SKM-1 (cell line): ENCODE measurements at regions not wholly inside any gene's neighbourhood (a gene's known extent, or its start where the extent isn't known, plus 50 kb on each side); places are given as distances from the start of the nearest gene placed in this dataset.

Experiments
- DNase-seq: peaks from one replicate; lab custom pipeline; 2025; ENCODE audit not compliant: unreplicated experiment; lab: John Stamatoyannopoulos, UW

GRCh38 chr20:40925829-40926510, 102.7 kb upstream of the TOP1 start:
- DNase-seq: no peak

DNA sequence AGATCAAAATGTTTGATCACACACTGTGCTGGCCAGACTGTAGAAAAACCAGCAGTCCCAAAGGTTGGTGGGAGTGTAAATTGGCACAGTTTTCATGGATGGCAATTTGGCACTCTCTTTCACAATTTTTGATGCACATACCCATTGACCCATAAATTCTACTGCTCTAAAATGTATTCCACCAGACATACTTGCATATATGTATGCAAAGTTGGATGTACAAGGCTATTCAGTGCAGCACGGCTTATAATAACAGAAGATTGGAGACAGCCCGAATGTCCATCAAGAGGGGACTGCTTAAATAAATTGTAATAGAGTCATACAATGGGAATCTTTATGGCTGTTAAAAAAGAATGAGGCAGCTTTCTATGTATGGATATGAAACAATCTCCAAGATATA, 101.7 kb upstream of the TOP1 start:
- DNase-seq: no peak

DNA sequence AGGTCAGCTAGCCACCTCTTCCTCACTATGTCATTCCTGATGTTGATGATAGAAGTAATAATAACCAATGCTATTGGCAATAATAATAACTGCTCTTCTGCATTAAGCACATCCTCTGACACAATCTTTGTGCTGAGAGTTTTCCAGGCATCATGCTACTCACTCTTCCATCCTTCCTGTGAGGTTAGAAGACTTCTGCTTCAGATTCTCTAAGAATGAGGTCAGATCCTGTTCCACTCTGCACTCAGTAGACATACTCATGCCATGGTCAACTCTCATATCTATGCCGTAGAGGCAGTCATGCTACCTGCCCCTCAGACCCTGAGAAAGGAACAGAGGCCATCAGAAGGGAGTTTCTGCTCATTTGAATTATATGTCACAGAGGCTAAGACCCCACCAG, 98.1 kb upstream of the TOP1 start:
- DNase-seq: no peak

DNA sequence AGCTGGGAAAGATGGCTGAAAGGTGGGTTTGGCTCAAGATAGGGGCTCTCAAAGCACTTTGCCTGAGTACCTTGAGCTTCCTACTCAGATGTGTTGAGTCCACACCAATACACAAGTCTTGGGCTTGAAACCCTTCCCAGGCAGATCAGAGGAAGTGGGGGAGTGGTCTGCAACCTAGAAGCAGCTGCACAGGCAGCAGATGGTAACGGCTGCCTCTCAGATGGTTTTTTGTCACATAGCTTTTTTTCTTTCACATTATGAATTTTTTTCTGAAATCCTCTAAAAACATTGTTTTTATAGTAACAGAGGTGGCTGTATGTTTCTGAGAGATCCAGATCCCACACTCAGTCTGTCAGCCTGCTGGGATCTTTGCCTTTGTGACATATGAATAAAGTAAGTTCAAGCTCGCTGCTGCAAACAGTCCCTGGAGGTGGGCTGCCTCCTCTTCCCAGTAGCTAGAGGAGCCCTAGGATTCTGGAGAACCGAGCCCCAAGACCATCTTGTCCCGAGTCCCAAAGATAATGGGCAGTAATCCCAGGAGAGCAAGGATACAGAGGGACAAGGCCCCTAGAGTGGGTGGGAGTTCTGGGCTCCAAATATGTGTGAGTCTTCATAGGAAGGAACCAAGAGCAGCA, 97.1 kb upstream of the TOP1 start:
- DNase-seq: no peak

DNA sequence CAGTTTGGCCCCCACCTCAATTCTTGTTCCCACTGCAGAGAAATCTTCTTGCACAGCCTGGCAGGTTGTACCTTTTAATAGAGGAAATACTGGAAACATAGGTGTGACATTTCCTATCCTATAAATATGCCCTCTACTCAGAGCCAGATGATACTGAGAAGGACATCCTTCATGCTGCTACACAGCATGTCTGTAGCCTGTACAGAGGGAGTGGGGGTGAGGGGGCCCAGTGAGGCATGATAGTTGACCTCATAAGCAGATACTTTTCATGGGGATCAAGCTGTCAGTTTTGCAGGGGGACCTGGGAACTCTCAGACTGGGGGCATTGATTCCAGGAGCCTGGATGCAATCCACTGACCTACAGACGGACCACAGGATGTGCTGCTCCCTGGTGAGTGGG, 96.2 kb upstream of the TOP1 start:
- DNase-seq: no peak

GRCh38 chr20:40933758-40934157, 94.9 kb upstream of the TOP1 start:
- no peak for DNase-seq

GRCh38 chr20:40938020-40938419, 90.6 kb upstream of the TOP1 start:
- no peak for DNase-seq

GRCh38 chr20:40939667-40940066, 89.0 kb upstream of the TOP1 start:
- no peak for DNase-seq

DNA sequence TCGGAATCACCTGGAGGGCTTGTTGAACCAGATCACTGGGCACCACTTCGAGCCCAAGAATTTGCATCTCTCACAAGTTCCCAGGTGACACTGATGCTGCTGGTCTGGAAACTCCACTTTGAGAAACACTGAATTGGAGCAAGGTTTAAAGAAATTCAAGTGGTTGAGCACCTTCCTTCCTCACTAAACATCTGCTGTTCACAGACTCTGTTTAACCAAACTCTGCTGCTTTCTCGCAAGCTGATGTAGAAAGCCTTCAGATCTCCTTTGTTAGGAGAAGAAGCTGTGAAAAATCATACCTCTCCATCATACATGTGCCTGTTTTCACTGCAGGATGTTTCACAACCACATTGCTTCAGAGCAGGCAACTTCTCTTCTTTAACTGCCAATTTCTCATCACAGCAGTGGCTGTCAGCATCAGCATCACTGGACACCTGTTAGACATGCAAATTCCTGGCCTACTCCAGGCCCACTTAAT, 87.5 kb upstream of the TOP1 start:
- no peak for DNase-seq

DNA sequence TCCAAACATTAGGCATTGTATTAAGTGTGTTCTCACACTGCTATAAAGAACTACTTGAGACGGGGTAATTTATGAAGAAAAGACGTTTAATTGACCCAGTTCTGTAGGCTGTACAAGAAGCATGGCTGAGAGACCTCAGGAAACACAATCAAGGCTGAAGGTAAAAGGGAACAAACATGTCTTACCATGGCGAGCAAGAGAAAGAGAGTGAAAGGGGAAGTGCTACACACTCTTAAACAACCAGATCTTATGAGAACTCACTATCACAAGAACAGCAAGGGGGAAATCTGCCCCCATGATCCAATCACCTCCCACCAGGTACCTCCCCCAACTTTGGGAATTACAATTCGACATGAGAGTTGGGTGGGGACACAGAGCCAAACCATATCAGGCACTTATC, 86.6 kb upstream of the TOP1 start:
- DNase-seq: peak; percentile 16

- DNase-seq: no peak
These were observed 85.8 kb upstream of the TOP1 start for GRCh38 chr20:40942775-40943174.

DNA sequence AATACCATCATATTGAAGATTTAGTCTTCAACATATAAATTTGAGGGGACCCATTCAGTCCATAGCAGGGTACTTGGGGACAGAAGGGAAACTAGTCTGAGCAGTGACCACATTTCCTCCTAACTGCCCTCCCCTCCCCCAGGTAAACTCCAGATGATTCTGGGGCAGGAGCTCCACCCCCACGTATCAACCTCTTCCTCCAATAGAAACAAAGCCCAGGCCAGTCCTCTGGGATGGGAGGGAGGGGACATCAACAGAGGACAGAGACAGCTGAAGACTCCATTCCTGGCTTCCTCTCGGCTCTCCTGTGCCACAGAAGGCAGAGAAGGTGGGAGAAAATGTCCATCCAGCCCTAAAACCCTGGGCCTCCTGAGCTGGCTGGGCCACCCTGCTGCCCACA, 85.0 kb upstream of the TOP1 start:
- no peak for DNase-seq

DNA sequence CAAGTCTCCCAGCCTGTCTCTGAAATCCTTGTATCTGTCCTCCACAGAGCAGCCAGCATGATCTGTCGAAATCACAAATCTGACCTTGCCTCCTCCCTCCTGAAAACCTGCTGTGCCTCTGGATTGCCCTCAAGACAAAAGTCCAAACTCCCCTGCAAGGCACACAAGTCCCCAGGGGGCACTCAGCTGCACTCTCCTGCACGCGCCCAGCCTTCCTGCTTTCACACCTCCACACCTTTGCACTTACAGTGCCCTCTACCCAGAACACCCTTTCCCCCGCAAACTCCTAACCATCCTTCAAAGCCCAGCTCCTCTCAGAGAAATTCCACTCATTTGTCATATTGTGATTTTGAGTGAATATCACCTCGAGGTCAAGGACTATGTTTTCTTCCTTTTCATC, 83.4 kb upstream of the TOP1 start:
- no peak for DNase-seq

GRCh38 chr20:40945754-40946450, 82.7 kb upstream of the TOP1 start:
- DNase-seq: no peak

- DNase-seq: no peak
These were observed 82.2 kb upstream of the TOP1 start for GRCh38 chr20:40946451-40946850.

DNA sequence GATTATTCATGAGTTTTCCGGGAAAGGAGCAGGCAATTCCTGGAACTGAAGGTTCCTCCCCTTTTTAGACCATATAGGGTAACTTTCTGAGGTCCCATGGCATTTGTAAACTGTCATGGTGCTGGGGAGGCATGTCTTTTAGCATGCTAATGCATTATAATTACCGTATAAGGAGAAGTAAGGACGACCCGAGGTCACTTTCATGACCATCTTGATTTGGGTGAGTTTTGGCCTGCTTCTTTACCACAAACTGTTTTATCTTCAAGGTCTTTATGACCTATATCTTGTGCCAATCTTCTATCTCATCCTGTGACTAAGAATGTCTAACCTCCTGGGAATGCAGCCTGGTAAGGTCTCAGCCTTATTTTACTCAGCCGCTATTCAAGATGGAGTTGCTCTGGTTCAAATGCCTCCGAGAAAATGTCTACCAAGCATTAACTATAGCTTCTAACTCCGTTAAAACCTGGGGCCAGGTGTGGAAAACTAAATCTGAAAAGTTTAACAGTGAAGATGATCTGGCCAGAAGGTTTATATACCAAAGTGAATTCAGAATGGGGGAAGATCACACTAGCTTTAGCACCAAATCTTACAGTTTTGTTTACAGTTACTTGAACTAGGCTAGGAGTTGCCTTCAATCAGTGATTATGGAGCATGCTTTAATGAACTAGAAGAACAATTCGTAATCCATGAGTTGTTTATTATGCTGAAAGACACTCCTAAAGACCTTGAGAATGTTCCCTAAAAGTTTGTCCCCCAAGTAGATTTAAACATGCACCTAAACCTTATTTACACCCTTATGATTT, 80.0 kb upstream of the TOP1 start:
- DNase-seq: no peak

DNA sequence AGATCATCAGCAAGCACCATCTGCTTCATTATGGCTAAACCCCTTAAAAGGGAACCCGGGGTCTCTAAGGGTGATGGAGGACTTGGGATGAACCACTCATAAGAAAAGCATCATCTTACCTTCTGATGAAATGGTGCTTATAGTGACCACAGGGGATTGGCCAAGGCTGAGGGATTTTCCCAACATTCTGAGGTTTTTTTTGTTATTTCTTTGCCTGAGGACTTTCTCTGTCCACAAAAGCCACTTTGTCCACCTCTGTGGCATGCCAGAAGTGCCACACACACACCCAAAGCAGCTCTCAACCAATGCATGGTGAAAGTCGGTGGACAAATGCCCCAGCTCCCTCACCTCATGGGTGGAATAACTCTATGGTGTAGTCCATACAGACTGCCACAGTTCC, 79.3 kb upstream of the TOP1 start:
- DNase-seq: no peak

GRCh38 chr20:40952136-40952535, 76.5 kb upstream of the TOP1 start:
- DNase-seq: no peak

DNA sequence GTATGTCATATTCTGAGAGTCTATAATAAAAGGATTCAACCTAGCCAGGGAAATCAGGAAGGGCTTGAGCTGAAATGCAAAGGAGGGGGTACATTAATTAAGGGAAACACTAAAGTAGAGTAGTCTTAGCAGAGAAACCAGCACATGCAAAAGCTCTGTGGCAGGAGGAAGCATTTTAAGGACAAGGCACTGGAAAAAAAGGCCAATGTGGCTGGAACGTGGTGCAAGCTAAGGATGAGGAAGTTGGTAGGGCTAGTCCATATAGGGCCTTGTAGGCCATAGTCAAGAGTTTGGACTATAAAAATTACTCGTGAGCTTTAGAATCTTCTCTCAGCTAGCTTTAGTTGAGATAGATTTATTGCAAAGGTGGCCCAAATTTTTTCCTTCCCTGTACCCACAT, 75.2 kb upstream of the TOP1 start:
- DNase-seq: no peak

DNA sequence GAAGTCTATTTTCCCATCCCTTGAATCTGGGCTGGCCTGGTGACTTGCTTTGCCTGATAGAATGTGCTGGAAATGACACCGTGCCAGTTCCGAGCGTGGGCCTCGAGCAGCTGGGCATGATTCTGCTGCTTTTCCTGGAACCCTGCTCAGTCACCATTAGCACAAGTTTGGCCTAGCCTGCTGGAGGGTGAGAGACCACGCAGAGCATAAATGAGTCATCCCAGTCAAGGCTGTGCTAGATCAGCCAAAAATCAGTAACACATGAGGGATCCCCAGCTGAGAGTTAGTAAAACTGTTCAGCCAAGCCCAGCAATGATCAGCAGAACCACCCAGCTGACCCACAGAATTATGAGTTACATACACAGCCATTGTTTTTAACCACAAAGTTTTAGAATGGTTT, 74.8 kb upstream of the TOP1 start:
- no peak for DNase-seq

DNA sequence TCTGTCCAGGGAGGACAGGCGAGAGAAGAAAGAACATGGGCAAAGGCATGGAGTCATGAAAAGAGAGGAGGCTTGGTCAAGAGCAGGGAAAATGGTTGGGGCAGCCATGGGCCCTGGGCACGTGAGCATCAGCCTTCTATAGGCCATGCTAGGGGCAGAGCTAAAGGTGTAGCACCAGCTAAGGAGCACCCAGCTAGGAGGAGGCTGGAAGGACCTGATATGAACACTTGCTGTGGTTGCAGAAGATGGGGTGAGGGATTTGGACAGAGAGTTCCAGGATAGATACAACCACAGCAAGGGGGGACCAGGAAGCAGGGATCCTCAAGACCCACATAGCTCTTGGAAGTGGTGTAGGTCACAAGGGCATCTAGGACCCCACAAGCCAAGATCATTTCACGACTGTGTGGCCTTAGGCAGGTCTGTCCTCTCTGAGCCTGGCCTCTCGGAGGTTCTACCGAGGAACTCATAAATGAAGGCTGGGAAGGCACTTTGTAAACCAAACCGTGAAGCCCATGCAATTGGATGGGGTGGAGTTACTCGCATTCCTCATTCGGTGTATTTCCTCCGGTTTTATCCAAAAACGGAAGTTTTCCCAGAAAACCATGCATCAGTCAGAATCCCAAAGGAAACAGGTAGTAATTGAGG, 74.0 kb upstream of the TOP1 start:
- DNase-seq: no peak
